K562 (cell line): ENCODE measurements at regions not wholly inside any gene's neighbourhood (a gene's known extent, or its start where the extent isn't known, plus 50 kb on each side); places are given as distances from the start of the nearest gene placed in this dataset.

Experiments used
- ATAC-seq: fragments of 200-7000 bp; cut with Tn5 transposase; 3 replicates; pipeline ENCODE4 v1.9.1; 2020; ENCODE audit warnings: moderate library complexity
- BruUV-seq: library from RNA; stranded (reverse); fragments of 400-500 nt; replicated peaks from 2 replicates; lab custom pipeline; 2021; lab: Mats Ljungman, UMichigan
- CTCF ChIA-PET: fragments of 300-600 bp; formaldehyde crosslinking; extraction: SDS; loops from one replicate; lab custom pipeline; 2021; ENCODE audit warnings: low intra/inter-chr PET ratio; lab: Yijun Ruan, JAX
- POLR2A ChIA-PET: fragments of 300-600, 350-650 bp; sonication (Branson Sonifier 250); formaldehyde crosslinking; extraction: SDS; loops from one replicate; lab custom pipeline; 2021; ENCODE audit warnings: antibody characterized with exemption, inconsistent platforms; lab: Yijun Ruan, JAX
- DNase-seq, 4 experiments: peaks; one replicate each; pipeline versions ENCODE4 v3.0.0 to v3.0.0-alpha.2; 2011 to 2018; ENCODE audit warnings: low spot score in 3 of 4, mixed read lengths in 3 of 4; ENCODE audit errors: extremely low read depth in 1 of 4
- FAIRE-seq: peaks from 2 replicates; lab custom pipeline; 2011; peaks lifted over from hg19 to GRCh38; lab: Jason Lieb, UNC
- H2AFZ ChIP-seq: 2 replicates; pipeline ENCODE4 v1.6.0; 2011; ENCODE audit warnings: low read depth, low read length, control low read depth, inconsistent platforms
- H3K27ac ChIP-seq: fragments of 200-600 bp; 3 replicates; pipeline ENCODE4 v1.8.0; 2011; ENCODE audit warnings: low read depth, mild to moderate bottlenecking, control low read depth, inconsistent platforms, low read length, moderate library complexity, mixed read lengths; ENCODE audit errors: extremely low read depth
- H3K27me3 ChIP-seq, 2 experiments: fragments of 300-600 bp in 1 of 2; 2 replicates in 1 of 2; 3 replicates in 1 of 2; pipeline versions ENCODE4 v1.6.0 to v1.8.0; 2011; ENCODE audit warnings: inconsistent platforms in 2 of 2, low read length in 2 of 2, mild to moderate bottlenecking in 1 of 2, mixed read lengths in 1 of 2, moderate library complexity in 1 of 2; ENCODE audit not compliant: control insufficient read depth in 2 of 2, insufficient read depth in 2 of 2
- H3K36me3 ChIP-seq: fragments of 300-600 bp; 3 replicates; pipeline ENCODE4 v1.8.0; 2011; ENCODE audit warnings: mild to moderate bottlenecking, low read length, inconsistent platforms; ENCODE audit not compliant: control insufficient read depth, insufficient read depth
- H3K4me1 ChIP-seq, 2 experiments: fragments of 200-600 bp in 1 of 2; replicated peaks in 1 of 2; 2 replicates in 1 of 2; 3 replicates in 1 of 2; pipeline versions ENCODE4 v1.5.1 to v1.8.0; 2011; ENCODE audit warnings: inconsistent platforms in 2 of 2, low read length in 2 of 2, mild to moderate bottlenecking in 1 of 2, mixed read lengths in 1 of 2, moderate library complexity in 1 of 2; ENCODE audit not compliant: control insufficient read depth in 2 of 2, insufficient read depth in 2 of 2
- H3K4me2 ChIP-seq: 2 replicates; pipeline ENCODE4 v1.6.1; 2011; ENCODE audit warnings: low read length, control low read depth, inconsistent platforms, mixed read lengths; ENCODE audit not compliant: insufficient read depth
- H3K4me3 ChIP-seq: fragments of 200-600 bp; sonication (generic), shearing (Covaris generic); 2 replicates; pipeline ENCODE4 v1.5.1; 2016; ENCODE audit warnings: control low read depth, inconsistent platforms
- H3K79me2 ChIP-seq: fragments of 200-600 bp; 3 replicates; pipeline ENCODE4 v1.8.0; 2011; ENCODE audit warnings: low read length, inconsistent platforms; ENCODE audit not compliant: control insufficient read depth, insufficient read depth
- H3K9ac ChIP-seq, 2 experiments: 2 replicates each; pipeline versions ENCODE4 v1.6.0 to v1.6.1; 2011; ENCODE audit warnings: low read depth in 2 of 2, low read length in 2 of 2, control low read depth in 1 of 2, inconsistent platforms in 1 of 2, mild to moderate bottlenecking in 1 of 2, mixed read lengths in 1 of 2; ENCODE audit not compliant: insufficient read depth in 1 of 2
- H3K9me1 ChIP-seq: one replicate; pipeline ENCODE4 v1.6.0; 2011; ENCODE audit warnings: inconsistent platforms, mild to moderate bottlenecking, low read length, moderate library complexity; ENCODE audit not compliant: control insufficient read depth, insufficient read depth
- H3K9me3 ChIP-seq: replicated peaks from 2 replicates; pipeline ENCODE4 v1.5.1; 2011; ENCODE audit warnings: low read depth, low read length, inconsistent platforms; ENCODE audit not compliant: control insufficient read depth, insufficient read depth
- H4K20me1 ChIP-seq: replicated peaks from 2 replicates; pipeline ENCODE4 v1.6.1; 2011; ENCODE audit warnings: low read length, inconsistent platforms, mixed read lengths; ENCODE audit not compliant: control insufficient read depth, insufficient read depth
- ARID1B ChIP-seq: fragments of 450-650 bp; IDR thresholded peaks from 2 replicates; pipeline ENCODE4 v1.6.1; 2016; ENCODE audit warnings: antibody characterized with exemption, mild to moderate bottlenecking, inconsistent platforms
- CEBPG ChIP-seq, 3 experiments: fragments of 200-800 bp in 1 of 3; sonication (Bioruptor generic) in 1 of 3; sonication (generic) in 1 of 3; formaldehyde crosslinking in 1 of 3; IDR thresholded peaks in 2 of 3; conservative IDR thresholded peaks in 1 of 3; 2 replicates each; pipeline versions ENCODE4 v1.6.1 to v1.8.0; 2016 to 2022; ENCODE audit warnings: missing compliant biosample characterization in 2 of 3, missing genetic modification characterization in 2 of 3, mild to moderate bottlenecking in 1 of 3, missing genetic modification reagents in 1 of 3
- HDAC2 ChIP-seq: fragments of 450-650 bp; IDR thresholded peaks from 2 replicates; pipeline ENCODE4 v1.6.1; 2016; ENCODE audit warnings: mild to moderate bottlenecking
- KDM1A ChIP-seq, 2 experiments: fragments of 450-650 bp; IDR thresholded peaks; 2 replicates each; pipeline ENCODE4 v1.6.1; 2016; ENCODE audit warnings: mild to moderate bottlenecking in 2 of 2
- ZNF175 ChIP-seq: fragments of 200-800 bp; sonication (Bioruptor generic); IDR thresholded peaks from 2 replicates; pipeline ENCODE4 v1.6.1; 2016; ENCODE audit warnings: low read depth, mild to moderate bottlenecking, missing genetic modification characterization, missing compliant biosample characterization
- ZNF384 ChIP-seq: IDR thresholded peaks from 2 replicates; pipeline ENCODE4 v1.6.1; 2012; ENCODE audit warnings: low read depth, low read length, improper control_type of control experiment
- WGBS: fragments of 100-300 bp; shearing (Covaris generic); methylation state at CpG from one replicate; pipeline ENCODE4 v1.1.6; 2016; ENCODE audit warnings: low coverage, mixed read lengths; ENCODE audit not compliant: insufficient coverage; ENCODE audit errors: missing lambda C conversion rate; 5-methylcytosine and 5-hydroxymethylcytosine counted together
- in situ Hi-C: fragments of 300-500 bp; cut with MboI; formaldehyde crosslinking; loops from 4 replicates; pipeline ENCODE4 v1.15.0; 2018; ENCODE audit warnings: inconsistent platforms, mixed read lengths
- intact Hi-C: fragments of 100-400 bp; cut with micrococcal nuclease; formaldehyde crosslinking; loops from 2 replicates; pipeline ENCODE4 v1.14.2; 2022
- TF ChIP-seq, protein P1 (sequence below): fragments of 450-650 bp; IDR thresholded peaks from 2 replicates; pipeline ENCODE4 v1.6.1; 2016; ENCODE audit warnings: low read depth, mild to moderate bottlenecking, moderate library complexity

DNA sequence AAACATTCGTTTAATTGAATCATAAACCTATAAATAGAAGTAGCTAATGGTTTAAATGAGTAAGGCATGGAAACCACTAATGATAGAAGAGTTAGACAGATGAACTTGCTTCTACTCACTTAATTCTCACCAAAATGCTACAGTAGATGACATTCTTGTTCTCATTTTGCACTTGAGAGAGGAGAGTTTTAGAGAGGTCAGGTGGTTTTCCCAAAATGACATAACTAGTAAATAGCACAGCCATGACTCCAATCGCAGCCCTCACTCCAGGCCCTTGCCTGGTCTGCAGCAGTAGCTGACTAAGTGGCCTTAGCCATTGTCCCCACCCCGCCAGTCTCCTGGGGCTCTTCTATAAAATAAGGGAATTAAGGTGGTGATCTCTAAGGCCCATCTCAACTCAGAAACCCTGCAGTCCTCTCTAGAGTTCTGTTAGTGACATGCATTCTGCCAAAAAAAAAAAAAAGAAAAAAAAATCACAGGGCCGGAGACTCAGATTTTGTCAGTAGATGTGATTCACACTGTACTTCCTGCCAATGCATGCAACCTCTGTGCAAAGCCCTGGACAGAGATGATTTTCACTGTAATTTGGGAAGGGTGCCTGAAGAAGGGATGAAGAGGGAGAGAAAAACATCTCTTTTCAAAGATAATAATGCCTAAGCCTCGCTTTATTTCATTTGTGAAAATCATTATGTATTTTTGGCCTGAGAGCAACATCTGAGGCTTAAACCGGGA, 221.8 kb downstream of the ANAPC1 start:
- no peak overlapping the region for H3K4me2 ChIP-seq
- BruUV-seq, result no TSS peak
- H4K20me1 ChIP-seq, result 0 out of 2 replicates have a peak, but pooled peaks cover 3% of the 10 kb centered on the region
- FAIRE-seq, result no peak
- WGBS, result 56% methylated on average over 5 of the region's 6 CpGs
- no peak overlapping the region for H2AFZ ChIP-seq
- POLR2A ChIA-PET, result interaction anchor here (1.1 to 1.4 kb wide), 2 partner anchors 7 to 9 kb away, joined by 4 read pairs; no protein-coding TSS in a partner anchor
- CTCF ChIA-PET, result no interaction called here
- no peaks in the 10 kb centered on the region for H3K27me3 ChIP-seq
- H3K9me3 ChIP-seq, result no peaks in the 10 kb centered on the region; the same call in 1 of the 2 replicates
- H3K36me3 ChIP-seq, result no peaks in the 10 kb centered on the region; the same call in 2 of the 3 replicates
- H3K27ac ChIP-seq, result no peak overlapping the region
- no peak overlapping the region for H3K9ac ChIP-seq
- TF ChIP-seq ARID1B (no peak), KDM1A (IDR thresholded peaks at IDR 0.05) (peak in 1 of 2 experiments; percentile 51; a peak in 2 of 4 replicates), HDAC2 (0 out of 2 replicates have a peak, but pooled peaks have one; percentile 23), ZNF384 (peak; percentile 40; the same call in 1 of the 2 replicates), ZNF175 (CRISPR knock-in tag) (peak; percentile 51; the same call in 1 of the 2 replicates), CEBPG (CRISPR knock-in tag; IDR thresholded peaks at IDR 0.05) (no peak), CEBPG (tag; conservative IDR thresholded peaks at IDR 0.05 in 1 of 2, IDR thresholded peaks at IDR 0.05 in 1 of 2) (0 out of 4 replicates have a peak, but pooled peaks of 1 of the 2 experiments have one; percentile 12)
- TF ChIP-seq, protein P1, sequence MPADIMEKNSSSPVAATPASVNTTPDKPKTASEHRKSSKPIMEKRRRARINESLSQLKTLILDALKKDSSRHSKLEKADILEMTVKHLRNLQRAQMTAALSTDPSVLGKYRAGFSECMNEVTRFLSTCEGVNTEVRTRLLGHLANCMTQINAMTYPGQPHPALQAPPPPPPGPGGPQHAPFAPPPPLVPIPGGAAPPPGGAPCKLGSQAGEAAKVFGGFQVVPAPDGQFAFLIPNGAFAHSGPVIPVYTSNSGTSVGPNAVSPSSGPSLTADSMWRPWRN, result no peak
- no peak overlapping the region for H3K4me3 ChIP-seq
- H3K4me1 ChIP-seq, result peaks cover 9 to 25% of the 10 kb centered on the region in 2 experiments; a peak in 4 of 5 replicates
- H3K79me2 ChIP-seq, result no peaks in the 10 kb centered on the region
- intact Hi-C loops (no loop called here), in situ Hi-C loops (no loop called here)
- H3K9me1 ChIP-seq, result no peaks in the 10 kb centered on the region
- ATAC-seq, result no peak
- DNase-seq, result no peak
